ENCODE measurements at regions not wholly inside any gene's neighbourhood (a gene's known extent, or its start where the extent isn't known, plus 50 kb on each side); places are given as distances from the start of the nearest gene placed in this dataset.

DNA sequence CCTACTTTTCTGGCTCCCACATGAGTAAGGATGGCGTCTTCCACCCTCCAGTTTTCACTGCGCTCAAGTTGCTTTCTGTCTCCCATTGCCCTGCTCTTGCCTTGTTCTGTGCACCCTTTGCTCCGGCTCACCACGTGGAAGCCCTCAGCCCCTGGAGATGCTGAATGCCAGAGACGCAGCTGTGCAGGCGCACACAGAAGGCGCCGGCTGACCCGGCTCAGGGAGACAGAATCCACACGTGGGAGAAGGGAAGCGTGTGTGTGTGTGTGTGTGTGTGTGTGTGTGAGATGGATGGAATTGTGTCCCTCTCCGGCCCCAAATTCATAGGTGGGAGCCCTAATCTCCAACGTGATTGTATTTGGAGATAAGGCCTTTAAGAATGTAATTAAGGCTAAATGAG, 118.2 kb upstream of the ERRFI1 start:
- H3K4me3 ChIP-seq (ENCODE audit: low read depth, low read length): no peak overlapping the region
- TF ChIP-seq, protein P1, sequence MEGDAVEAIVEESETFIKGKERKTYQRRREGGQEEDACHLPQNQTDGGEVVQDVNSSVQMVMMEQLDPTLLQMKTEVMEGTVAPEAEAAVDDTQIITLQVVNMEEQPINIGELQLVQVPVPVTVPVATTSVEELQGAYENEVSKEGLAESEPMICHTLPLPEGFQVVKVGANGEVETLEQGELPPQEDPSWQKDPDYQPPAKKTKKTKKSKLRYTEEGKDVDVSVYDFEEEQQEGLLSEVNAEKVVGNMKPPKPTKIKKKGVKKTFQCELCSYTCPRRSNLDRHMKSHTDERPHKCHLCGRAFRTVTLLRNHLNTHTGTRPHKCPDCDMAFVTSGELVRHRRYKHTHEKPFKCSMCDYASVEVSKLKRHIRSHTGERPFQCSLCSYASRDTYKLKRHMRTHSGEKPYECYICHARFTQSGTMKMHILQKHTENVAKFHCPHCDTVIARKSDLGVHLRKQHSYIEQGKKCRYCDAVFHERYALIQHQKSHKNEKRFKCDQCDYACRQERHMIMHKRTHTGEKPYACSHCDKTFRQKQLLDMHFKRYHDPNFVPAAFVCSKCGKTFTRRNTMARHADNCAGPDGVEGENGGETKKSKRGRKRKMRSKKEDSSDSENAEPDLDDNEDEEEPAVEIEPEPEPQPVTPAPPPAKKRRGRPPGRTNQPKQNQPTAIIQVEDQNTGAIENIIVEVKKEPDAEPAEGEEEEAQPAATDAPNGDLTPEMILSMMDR (IDR thresholded peaks at IDR 0.05; ENCODE audit: low read depth, low read length): no peak

DNA sequence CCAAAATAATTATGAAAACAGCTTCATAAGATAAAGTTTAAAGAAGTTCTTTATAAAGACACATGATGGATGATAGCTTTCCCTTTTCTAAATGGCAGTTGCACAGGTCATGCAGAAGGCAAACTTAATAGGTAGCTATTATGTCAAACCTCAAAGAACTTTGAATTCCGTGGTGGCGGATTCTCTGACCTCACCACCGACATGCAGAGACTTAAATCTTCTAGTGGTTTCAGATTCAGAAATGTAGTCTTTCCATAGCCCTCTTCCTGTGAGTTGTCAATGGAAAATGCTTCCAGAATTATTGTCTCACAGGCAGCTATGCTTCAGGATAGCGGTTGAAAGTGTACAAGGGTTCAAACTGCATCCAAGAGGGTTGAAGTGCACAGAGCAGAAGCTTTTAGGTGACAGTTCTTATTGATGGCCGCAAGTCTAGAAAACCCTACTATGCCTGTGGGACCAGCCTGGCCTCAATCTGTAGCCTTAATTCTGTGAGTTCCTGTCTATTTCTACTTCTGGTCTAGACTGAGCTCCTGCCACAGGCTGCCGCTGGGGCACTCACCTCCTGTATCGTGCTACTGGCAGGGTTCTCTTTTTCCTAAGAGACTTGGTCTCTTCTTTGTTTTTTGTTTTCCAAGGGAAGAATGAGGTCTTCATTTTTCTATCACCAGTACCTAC, 117.0 kb upstream of the ERRFI1 start:
- TF ChIP-seq, protein P1 (IDR thresholded peaks at IDR 0.05; ENCODE audit: low read depth, low read length): no peak

DNA sequence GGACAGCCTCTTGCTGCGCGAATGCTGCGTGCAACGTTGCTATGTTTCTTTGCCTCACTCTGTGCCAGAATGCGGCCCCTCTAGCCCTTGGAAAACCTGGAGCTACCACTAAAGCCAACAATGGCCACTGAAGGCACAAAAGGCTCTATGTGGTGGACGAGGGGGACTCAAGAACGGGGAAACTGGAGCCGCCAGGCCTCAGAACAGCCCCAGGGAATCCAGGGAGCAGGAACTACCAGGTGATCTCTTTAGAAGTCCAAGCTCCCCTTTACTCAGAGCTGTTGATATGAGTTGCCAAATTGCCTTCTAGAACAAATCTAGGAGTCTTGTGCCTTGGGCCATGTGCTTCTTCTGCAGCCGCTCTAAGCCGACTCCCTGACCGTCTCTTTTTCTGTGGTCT, 113.8 kb upstream of the ERRFI1 start:
- no peak overlapping the region for H3K4me3 ChIP-seq (ENCODE audit: low read depth, low read length)
- TF ChIP-seq, protein P1 (IDR thresholded peaks at IDR 0.05; ENCODE audit: low read depth, low read length): no peak

More for the DNA sequence above, 117.0 kb upstream of the ERRFI1 start:
- H3K4me3 ChIP-seq (ENCODE audit: low read depth, low read length): no peak overlapping the region

DNA sequence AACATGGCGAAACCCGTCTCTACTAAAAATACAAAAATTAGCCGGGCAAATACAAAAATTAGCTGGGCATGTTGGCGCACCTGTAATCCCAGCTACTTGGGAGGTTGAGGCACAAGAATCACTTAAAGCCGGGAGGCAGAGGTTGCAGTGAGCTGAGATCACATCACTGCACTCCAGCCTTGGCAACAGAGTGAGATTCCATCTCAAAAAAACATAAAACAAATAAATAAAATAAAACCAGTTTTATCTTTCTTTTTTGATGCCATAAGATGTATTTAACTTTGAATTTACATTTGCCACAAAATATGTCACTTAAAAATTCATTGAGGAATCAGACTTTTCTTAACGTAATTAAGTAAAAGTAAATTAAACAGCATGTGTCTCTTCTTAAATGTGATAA, 113.3 kb upstream of the ERRFI1 start:
- no peak overlapping the region for H3K4me3 ChIP-seq (ENCODE audit: low read depth, low read length)
- TF ChIP-seq, protein P1 (IDR thresholded peaks at IDR 0.05; ENCODE audit: low read depth, low read length): no peak

DNA sequence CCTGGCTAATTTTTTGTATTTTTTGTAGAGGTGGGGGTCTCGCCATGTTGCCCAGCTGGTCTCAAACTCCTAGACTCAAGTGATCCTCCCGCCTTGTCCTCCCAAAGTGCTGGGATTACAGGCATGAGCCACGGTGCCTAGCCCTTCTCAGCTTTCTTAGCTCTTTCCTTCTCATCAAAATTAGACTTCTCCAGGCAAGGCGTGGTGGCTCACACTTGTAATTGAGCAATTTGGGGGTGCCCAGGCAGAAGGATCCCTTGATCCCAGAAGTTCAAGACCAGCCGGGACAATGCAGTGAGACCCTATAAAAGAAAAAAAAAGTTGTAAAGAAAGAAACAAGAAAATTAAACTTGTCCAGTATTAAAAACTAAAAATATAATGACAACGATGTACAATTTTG, 112.6 kb upstream of the ERRFI1 start:
- no peak overlapping the region for H3K4me3 ChIP-seq (ENCODE audit: low read depth, low read length)
- TF ChIP-seq, protein P1 (IDR thresholded peaks at IDR 0.05; ENCODE audit: low read depth, low read length): no peak

DNA sequence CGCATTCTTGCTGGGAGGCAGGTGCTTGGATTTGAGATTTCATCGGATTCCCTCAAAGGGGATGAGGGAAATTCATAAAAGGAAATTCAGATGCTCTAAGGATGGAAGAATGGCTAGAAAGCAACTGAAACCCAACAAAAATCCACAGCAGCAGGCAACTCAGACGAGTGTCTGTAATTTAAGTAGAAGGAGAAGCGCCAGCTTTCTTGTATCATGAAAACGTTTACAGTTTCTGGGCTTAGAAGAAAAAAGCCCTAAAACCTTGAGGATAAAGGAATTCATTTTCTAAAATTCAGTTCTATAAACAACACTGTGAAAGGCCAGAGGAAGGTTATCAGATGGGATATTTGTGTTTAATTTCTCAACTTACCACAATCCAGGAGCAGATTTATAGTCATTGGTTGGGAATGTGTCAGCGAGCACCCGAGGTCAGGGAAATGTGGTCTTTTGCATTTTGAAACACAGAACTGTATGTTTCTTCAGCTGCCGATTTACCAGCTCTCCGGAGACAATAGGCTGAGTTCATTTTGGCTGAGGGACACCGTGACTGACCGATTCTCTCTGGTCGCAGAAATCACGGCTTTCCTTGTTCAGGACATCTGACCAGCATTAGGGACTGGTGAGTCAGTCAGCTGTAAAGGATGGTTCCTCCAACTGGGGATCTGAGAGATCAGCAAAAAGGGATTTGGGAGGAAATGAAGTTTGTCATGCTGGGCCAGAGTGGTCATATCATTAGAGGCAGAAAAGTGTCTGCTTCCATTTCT, 111.6 kb upstream of the ERRFI1 start:
- peak overlapping the region; percentile 21; the same call in 1 of the 2 replicates for H3K4me3 ChIP-seq (ENCODE audit: low read depth, low read length)
- TF ChIP-seq, protein P1 (IDR thresholded peaks at IDR 0.05; ENCODE audit: low read depth, low read length): no peak

DNA sequence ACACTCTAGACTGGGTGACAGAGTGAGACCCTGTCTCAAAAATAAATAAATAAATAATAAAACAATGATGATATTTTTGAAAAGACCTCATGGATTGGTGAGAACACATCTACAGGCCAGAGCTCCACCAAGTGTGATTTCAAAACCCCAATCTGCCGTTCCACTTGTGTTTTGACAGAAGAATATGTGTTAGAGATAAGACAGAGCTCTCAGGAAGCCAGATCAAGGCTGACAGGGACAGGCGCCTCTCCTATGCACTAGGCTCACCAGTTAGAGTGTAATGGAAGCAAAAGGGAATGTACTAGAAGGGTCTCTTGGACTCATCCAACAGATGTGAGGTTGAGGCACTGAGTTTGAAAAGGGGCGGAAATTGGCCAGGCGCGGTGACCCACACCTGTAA, 110.7 kb upstream of the ERRFI1 start:
- TF ChIP-seq, protein P1 (IDR thresholded peaks at IDR 0.05; ENCODE audit: low read depth, low read length): no peak
- H3K4me3 ChIP-seq (ENCODE audit: low read depth, low read length): no peak overlapping the region

All from WI38 (cell line).